ENCODE measurements at regions not wholly inside any gene's neighbourhood (a gene's known extent, or its start where the extent isn't known, plus 50 kb on each side); places are given as distances from the start of the nearest gene placed in this dataset.

DNA sequence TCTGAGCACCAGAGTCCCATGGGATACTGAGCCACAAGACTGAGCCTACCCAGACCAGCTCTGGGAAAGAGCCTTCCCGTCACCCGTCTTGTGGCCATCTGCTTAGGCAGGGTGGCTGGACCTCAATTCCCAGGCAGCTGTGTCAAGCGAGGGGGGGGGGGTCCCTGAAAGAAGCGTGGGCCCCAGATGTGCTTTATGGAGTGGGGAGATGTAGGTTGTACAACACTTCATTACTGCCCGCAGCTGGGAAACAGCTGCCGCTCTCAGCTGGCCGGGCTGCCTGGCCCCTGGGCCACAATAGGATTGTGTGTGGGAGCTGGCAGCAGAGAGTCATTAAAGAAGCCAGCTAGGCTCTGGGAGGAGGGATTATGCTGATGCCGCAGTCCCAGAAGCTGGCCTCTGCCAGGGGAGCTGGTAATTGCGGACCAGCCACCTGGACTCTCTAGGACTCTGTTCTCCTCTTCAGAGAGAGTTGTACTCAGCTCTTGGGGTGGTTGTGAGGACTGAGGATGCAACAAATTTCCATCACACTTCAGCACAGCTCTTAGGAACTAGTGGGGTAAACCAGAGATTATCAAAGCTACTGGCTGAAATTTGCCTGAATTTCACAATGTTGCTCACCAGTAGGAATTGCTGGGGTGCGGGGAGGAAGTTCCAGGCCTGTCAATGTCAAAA, 145.4 kb downstream of the GADD45G start:
- TF ChIP-seq CTCF (IDR thresholded peaks at IDR 0.05) (no peak), POLR2A (IDR thresholded peaks at IDR 0.05) (no peak)
